Keratinocyte (primary cell): ENCODE measurements at regions not wholly inside any gene's neighbourhood (a gene's known extent, or its start where the extent isn't known, plus 50 kb on each side); places are given as distances from the start of the nearest gene placed in this dataset.
"Not testable (repeated sequence)": the region's sequence is repeated elsewhere in the genome, so short reads cannot be mapped to it uniquely, and the experiment has no call there.

ENCODE experiments used
- DNase-seq: peaks from one replicate; pipeline ENCODE4 v3.0.0-alpha.2; 2011; ENCODE audit warnings: low read depth, missing footprints, low spot score
- FAIRE-seq: peaks from 2 replicates; lab custom pipeline; 2011; peaks lifted over from hg19 to GRCh38; lab: Jason Lieb, UNC
- H2AFZ ChIP-seq: 2 replicates; pipeline ENCODE4 v1.6.0; 2012; ENCODE audit warnings: low read length, control low read depth, inconsistent platforms; ENCODE audit not compliant: control insufficient read depth
- H3K27ac ChIP-seq: 2 replicates; pipeline ENCODE4 v1.5.1; 2011; ENCODE audit warnings: low read length; ENCODE audit not compliant: control insufficient read depth, insufficient read depth
- H3K27me3 ChIP-seq: 3 replicates; pipeline ENCODE4 v1.6.0; 2011; ENCODE audit warnings: low read length; ENCODE audit not compliant: control insufficient read depth, insufficient read depth; ENCODE audit errors: extremely low read depth
- H3K36me3 ChIP-seq, 2 experiments: 2 replicates in 1 of 2; 3 replicates in 1 of 2; pipeline ENCODE4 v1.5.1; 2011; ENCODE audit warnings: low read length in 2 of 2, mild to moderate bottlenecking in 1 of 2; ENCODE audit not compliant: control insufficient read depth in 2 of 2, insufficient read depth in 2 of 2; ENCODE audit errors: extremely low read depth in 1 of 2
- H3K4me1 ChIP-seq: 3 replicates; pipeline ENCODE4 v1.5.1; 2011; ENCODE audit warnings: low read length; ENCODE audit not compliant: control insufficient read depth, insufficient read depth; ENCODE audit errors: extremely low read depth
- H3K4me2 ChIP-seq: 3 replicates; pipeline ENCODE4 v1.6.0; 2011; ENCODE audit warnings: low read depth, low read length; ENCODE audit not compliant: control insufficient read depth, insufficient read depth; ENCODE audit errors: extremely low read depth
- H3K4me3 ChIP-seq, 3 experiments: fragments of 200-600 bp in 1 of 3; sonication (generic) in 1 of 3; 2 replicates in 2 of 3; 3 replicates in 1 of 3; pipeline ENCODE4 v1.5.1; 2011 to 2016; ENCODE audit warnings: low read length in 3 of 3, mild to moderate bottlenecking in 3 of 3, control low read depth in 2 of 3, inconsistent platforms in 1 of 3, low read depth in 1 of 3, mixed read lengths in 1 of 3, mixed run types in 1 of 3, moderate library complexity in 1 of 3; ENCODE audit not compliant: control insufficient read depth in 2 of 3, insufficient read depth in 2 of 3; ENCODE audit errors: extremely low read depth in 1 of 3
- H3K79me2 ChIP-seq: 2 replicates; pipeline ENCODE4 v1.6.0; 2012; ENCODE audit warnings: low read length; ENCODE audit not compliant: control insufficient read depth, insufficient read depth
- H3K9ac ChIP-seq: 3 replicates; pipeline ENCODE4 v1.6.0; 2011; ENCODE audit warnings: low read length; ENCODE audit not compliant: control insufficient read depth, insufficient read depth; ENCODE audit errors: extremely low read depth
- H3K9me1 ChIP-seq: 3 replicates; pipeline ENCODE4 v1.6.0; 2011; ENCODE audit warnings: low read length; ENCODE audit not compliant: control insufficient read depth, insufficient read depth; ENCODE audit errors: extremely low read depth
- H3K9me3 ChIP-seq: 2 replicates; pipeline ENCODE4 v1.5.1; 2012; ENCODE audit warnings: low read depth, low read length; ENCODE audit not compliant: control insufficient read depth
- H4K20me1 ChIP-seq: 3 replicates; pipeline ENCODE4 v1.6.0; 2011; ENCODE audit warnings: low read length; ENCODE audit not compliant: control insufficient read depth, insufficient read depth; ENCODE audit errors: extremely low read depth
- EZH2 ChIP-seq: IDR thresholded peaks from one replicate; pipeline ENCODE4 v1.6.1; 2012; ENCODE audit warnings: inconsistent platforms, mild to moderate bottlenecking, low read length, moderate library complexity
- dilution Hi-C: fragments of 300-500 bp; cut with MboI; formaldehyde crosslinking; loops from one replicate; pipeline ENCODE4 v1.7.0; 2020; ENCODE audit warnings: low sequenced_read_pairs; ENCODE audit not compliant: extremely low pct_ligation_motif_present
- TF ChIP-seq, protein P1 (sequence below), 3 experiments: IDR thresholded peaks in 1 of 3; conservative IDR thresholded peaks in 1 of 3; optimal IDR thresholded peaks in 1 of 3; 2 replicates in 2 of 3; 3 replicates in 1 of 3; pipeline versions ENCODE3 to v1.5.1; 2011; ENCODE audit warnings: low read length in 3 of 3, mild to moderate bottlenecking in 3 of 3, moderate library complexity in 2 of 3, control low read depth in 1 of 3, inconsistent platforms in 1 of 3; ENCODE audit not compliant: insufficient read depth in 2 of 3; ENCODE audit errors: extremely low read depth in 1 of 3

GRCh38 chr9:71509054-71509453, 259.3 kb downstream of the CEMIP2 start:
- H3K36me3 ChIP-seq: no peaks in the 10 kb centered on the region
- H3K79me2 ChIP-seq: no peaks in the 10 kb centered on the region
- peak; percentile 71 for FAIRE-seq
- no peak overlapping the region for H2AFZ ChIP-seq
- no peak overlapping the region for H3K9ac ChIP-seq
- H3K4me1 ChIP-seq: peaks cover 49% of the 10 kb centered on the region
- no peaks in the 10 kb centered on the region for H3K9me1 ChIP-seq
- peak; percentile 36 for DNase-seq
- H3K4me2 ChIP-seq: no peak overlapping the region
- no peaks in the 10 kb centered on the region for H3K27me3 ChIP-seq
- H3K4me3 ChIP-seq: no peak overlapping the region
- TF ChIP-seq, protein P1, sequence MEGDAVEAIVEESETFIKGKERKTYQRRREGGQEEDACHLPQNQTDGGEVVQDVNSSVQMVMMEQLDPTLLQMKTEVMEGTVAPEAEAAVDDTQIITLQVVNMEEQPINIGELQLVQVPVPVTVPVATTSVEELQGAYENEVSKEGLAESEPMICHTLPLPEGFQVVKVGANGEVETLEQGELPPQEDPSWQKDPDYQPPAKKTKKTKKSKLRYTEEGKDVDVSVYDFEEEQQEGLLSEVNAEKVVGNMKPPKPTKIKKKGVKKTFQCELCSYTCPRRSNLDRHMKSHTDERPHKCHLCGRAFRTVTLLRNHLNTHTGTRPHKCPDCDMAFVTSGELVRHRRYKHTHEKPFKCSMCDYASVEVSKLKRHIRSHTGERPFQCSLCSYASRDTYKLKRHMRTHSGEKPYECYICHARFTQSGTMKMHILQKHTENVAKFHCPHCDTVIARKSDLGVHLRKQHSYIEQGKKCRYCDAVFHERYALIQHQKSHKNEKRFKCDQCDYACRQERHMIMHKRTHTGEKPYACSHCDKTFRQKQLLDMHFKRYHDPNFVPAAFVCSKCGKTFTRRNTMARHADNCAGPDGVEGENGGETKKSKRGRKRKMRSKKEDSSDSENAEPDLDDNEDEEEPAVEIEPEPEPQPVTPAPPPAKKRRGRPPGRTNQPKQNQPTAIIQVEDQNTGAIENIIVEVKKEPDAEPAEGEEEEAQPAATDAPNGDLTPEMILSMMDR (optimal IDR thresholded peaks at IDR 0.05 in 1 of 3, IDR thresholded peaks at IDR 0.05 in 1 of 3, conservative IDR thresholded peaks at IDR 0.05 in 1 of 3; ENCODE audit: extremely low read depth in 1 of 3, insufficient read depth in 2 of 3, low read length in 3 of 3): no peak
- no peak for TF ChIP-seq EZH2
- H3K9me3 ChIP-seq: no peaks in the 10 kb centered on the region
- dilution Hi-C loops: no loop called here
- H4K20me1 ChIP-seq: no peaks in the 10 kb centered on the region
- peak overlapping the region; percentile 45 for H3K27ac ChIP-seq

GRCh38 chr9:71508141-71508540, 260.2 kb downstream of the CEMIP2 start:
- H3K36me3 ChIP-seq, H4K20me1 ChIP-seq, H2AFZ ChIP-seq, H3K27me3 ChIP-seq, FAIRE-seq, H3K9me3 ChIP-seq, DNase-seq, H3K4me2 ChIP-seq, H3K27ac ChIP-seq, H3K4me3 ChIP-seq, H3K9ac ChIP-seq, dilution Hi-C loops, H3K9me1 ChIP-seq, H3K79me2 ChIP-seq: not testable (repeated sequence)
- peaks cover 45% of the 10 kb centered on the region for H3K4me1 ChIP-seq

- H3K27ac ChIP-seq: peak overlapping the region; percentile 27
- no peaks in the 10 kb centered on the region for H3K27me3 ChIP-seq
- peak; percentile 96 for FAIRE-seq
- H3K9ac ChIP-seq: no peak overlapping the region
- peak; percentile 77 for DNase-seq
- H3K79me2 ChIP-seq: no peaks in the 10 kb centered on the region
- H4K20me1 ChIP-seq: no peaks in the 10 kb centered on the region
- TF ChIP-seq, protein P1 (optimal IDR thresholded peaks at IDR 0.05 in 1 of 3, IDR thresholded peaks at IDR 0.05 in 1 of 3, conservative IDR thresholded peaks at IDR 0.05 in 1 of 3; ENCODE audit: extremely low read depth in 1 of 3, insufficient read depth in 2 of 3, low read length in 3 of 3): no peak
- no peak for TF ChIP-seq EZH2
- H3K4me3 ChIP-seq: no peak overlapping the region
- peak overlapping the region; percentile 43 for H3K4me2 ChIP-seq
- no peaks in the 10 kb centered on the region for H3K9me1 ChIP-seq
- H2AFZ ChIP-seq: no peak overlapping the region
- H3K4me1 ChIP-seq: peaks cover 45% of the 10 kb centered on the region
- H3K36me3 ChIP-seq: no peaks in the 10 kb centered on the region
- no peaks in the 10 kb centered on the region for H3K9me3 ChIP-seq
- dilution Hi-C loops: no loop called here
Observed at GRCh38 chr9:71506821-71507220, 261.5 kb downstream of the CEMIP2 start.
